ENCODE measurements at regions not wholly inside any gene's neighbourhood (a gene's known extent, or its start where the extent isn't known, plus 50 kb on each side); places are given as distances from the start of the nearest gene placed in this dataset.

- no peak for TF ChIP-seq PATZ1 (CRISPR knock-in tag; IDR thresholded peaks at IDR 0.05; ENCODE audit: borderline replicate concordance)
- no peak for TF ChIP-seq TEAD4 (IDR thresholded peaks at IDR 0.05; ENCODE audit: low read length)
- no peak for TF ChIP-seq TEAD4 (CRISPR knock-in tag; IDR thresholded peaks at IDR 0.05; ENCODE audit: borderline replicate concordance)
- TF ChIP-seq MXI1 (IDR thresholded peaks at IDR 0.05; ENCODE audit: low read depth, low read length), result no peak
- no peak for TF ChIP-seq POLR2A (conservative IDR thresholded peaks at IDR 0.05)
- TF ChIP-seq NR2C2 (CRISPR knock-in tag; IDR thresholded peaks at IDR 0.05), result no peak
- no peak for TF ChIP-seq NR2C2 (tag; IDR thresholded peaks at IDR 0.05)
- no peak for TF ChIP-seq CBX1 (IDR thresholded peaks at IDR 0.05; ENCODE audit: low read depth)
- TF ChIP-seq MED1 (CRISPR knock-in tag; IDR thresholded peaks at IDR 0.05; ENCODE audit: borderline replicate concordance), result no peak
- TF ChIP-seq CC2D1A (IDR thresholded peaks at IDR 0.05), result no peak
- no peak for TF ChIP-seq REST (IDR thresholded peaks at IDR 0.05; ENCODE audit: borderline replicate concordance)
- TF ChIP-seq REST (CRISPR knock-in tag; IDR thresholded peaks at IDR 0.05; ENCODE audit: low read depth), result no peak
- TF ChIP-seq ZNF408 (CRISPR knock-in tag; IDR thresholded peaks at IDR 0.05; ENCODE audit: low read depth), result no peak
- no peak for TF ChIP-seq HCFC1 (IDR thresholded peaks at IDR 0.05; ENCODE audit: low read depth, low read length)
- TF ChIP-seq USF2 (CRISPR knock-in tag; IDR thresholded peaks at IDR 0.05), result no peak
- TF ChIP-seq ZNF146 (CRISPR knock-in tag; IDR thresholded peaks at IDR 0.05; ENCODE audit: unreplicated experiment), result no peak
- TF ChIP-seq, protein P1, sequence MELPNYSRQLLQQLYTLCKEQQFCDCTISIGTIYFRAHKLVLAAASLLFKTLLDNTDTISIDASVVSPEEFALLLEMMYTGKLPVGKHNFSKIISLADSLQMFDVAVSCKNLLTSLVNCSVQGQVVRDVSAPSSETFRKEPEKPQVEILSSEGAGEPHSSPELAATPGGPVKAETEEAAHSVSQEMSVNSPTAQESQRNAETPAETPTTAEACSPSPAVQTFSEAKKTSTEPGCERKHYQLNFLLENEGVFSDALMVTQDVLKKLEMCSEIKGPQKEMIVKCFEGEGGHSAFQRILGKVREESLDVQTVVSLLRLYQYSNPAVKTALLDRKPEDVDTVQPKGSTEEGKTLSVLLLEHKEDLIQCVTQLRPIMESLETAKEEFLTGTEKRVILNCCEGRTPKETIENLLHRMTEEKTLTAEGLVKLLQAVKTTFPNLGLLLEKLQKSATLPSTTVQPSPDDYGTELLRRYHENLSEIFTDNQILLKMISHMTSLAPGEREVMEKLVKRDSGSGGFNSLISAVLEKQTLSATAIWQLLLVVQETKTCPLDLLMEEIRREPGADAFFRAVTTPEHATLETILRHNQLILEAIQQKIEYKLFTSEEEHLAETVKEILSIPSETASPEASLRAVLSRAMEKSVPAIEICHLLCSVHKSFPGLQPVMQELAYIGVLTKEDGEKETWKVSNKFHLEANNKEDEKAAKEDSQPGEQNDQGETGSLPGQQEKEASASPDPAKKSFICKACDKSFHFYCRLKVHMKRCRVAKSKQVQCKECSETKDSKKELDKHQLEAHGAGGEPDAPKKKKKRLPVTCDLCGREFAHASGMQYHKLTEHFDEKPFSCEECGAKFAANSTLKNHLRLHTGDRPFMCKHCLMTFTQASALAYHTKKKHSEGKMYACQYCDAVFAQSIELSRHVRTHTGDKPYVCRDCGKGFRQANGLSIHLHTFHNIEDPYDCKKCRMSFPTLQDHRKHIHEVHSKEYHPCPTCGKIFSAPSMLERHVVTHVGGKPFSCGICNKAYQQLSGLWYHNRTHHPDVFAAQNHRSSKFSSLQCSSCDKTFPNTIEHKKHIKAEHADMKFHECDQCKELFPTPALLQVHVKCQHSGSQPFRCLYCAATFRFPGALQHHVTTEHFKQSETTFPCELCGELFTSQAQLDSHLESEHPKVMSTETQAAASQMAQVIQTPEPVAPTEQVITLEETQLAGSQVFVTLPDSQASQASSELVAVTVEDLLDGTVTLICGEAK (IDR thresholded peaks at IDR 0.05), result no peak
- TF ChIP-seq, protein P1 (CRISPR knock-in tag; IDR thresholded peaks at IDR 0.05), result no peak
Observed at GRCh38 chr7:42674541-42674940, 237.3 kb downstream of the C7orf25 start.

Measured in K562 (cell line).